Choroid plexus epithelial cell (primary cell): ENCODE measurements at regions not wholly inside any gene's neighbourhood (a gene's known extent, or its start where the extent isn't known, plus 50 kb on each side); places are given as distances from the start of the nearest gene placed in this dataset.

ENCODE experiments used
- DNase-seq: peaks from one replicate; pipeline ENCODE4 v3.0.0-alpha.2; 2010; ENCODE audit warnings: low read depth
- H3K4me3 ChIP-seq: 2 replicates; pipeline ENCODE4 v1.5.1; 2011; ENCODE audit warnings: low read depth, mild to moderate bottlenecking, control low read depth, low read length, moderate library complexity
- TF ChIP-seq, protein P1 (sequence below): conservative IDR thresholded peaks from 2 replicates; pipeline ENCODE4 v1.5.1; 2011; ENCODE audit warnings: low read depth, mild to moderate bottlenecking, control low read depth, inconsistent platforms, low read length, moderate library complexity

DNA sequence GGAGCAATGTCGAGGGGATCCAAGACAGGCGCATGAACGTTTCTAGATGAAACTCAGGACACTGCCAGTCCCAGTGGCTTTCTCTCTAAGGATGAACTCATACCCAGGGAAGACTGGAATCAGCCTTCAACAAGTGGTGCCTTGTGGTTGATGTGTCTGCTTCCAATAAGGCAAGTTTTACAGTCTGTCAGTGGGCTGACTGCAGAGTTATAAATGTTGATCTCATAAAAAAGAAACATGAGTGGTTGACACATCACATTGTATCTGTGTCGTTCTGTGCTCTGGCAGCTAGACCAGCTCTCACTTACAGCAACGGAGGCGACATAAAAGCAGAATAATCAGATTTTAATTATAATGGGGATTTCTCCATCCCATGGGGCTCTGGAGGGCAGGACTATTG is 96.7 kb downstream of the SNX19 start:
- no peak for DNase-seq
- TF ChIP-seq, protein P1, sequence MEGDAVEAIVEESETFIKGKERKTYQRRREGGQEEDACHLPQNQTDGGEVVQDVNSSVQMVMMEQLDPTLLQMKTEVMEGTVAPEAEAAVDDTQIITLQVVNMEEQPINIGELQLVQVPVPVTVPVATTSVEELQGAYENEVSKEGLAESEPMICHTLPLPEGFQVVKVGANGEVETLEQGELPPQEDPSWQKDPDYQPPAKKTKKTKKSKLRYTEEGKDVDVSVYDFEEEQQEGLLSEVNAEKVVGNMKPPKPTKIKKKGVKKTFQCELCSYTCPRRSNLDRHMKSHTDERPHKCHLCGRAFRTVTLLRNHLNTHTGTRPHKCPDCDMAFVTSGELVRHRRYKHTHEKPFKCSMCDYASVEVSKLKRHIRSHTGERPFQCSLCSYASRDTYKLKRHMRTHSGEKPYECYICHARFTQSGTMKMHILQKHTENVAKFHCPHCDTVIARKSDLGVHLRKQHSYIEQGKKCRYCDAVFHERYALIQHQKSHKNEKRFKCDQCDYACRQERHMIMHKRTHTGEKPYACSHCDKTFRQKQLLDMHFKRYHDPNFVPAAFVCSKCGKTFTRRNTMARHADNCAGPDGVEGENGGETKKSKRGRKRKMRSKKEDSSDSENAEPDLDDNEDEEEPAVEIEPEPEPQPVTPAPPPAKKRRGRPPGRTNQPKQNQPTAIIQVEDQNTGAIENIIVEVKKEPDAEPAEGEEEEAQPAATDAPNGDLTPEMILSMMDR: no peak
- no peak overlapping the region for H3K4me3 ChIP-seq
